IMR-90 (cell line): ENCODE measurements at regions not wholly inside any gene's neighbourhood (a gene's known extent, or its start where the extent isn't known, plus 50 kb on each side); places are given as distances from the start of the nearest gene placed in this dataset.

Source experiments
- ATAC-seq: fragments of 200-7000 bp; cut with Tn5 transposase; 2 replicates; pipeline ENCODE4 v1.9.1; 2020; ENCODE audit warnings: low read depth, mild to moderate bottlenecking, moderate library complexity
- BruUV-seq: library from RNA; stranded (reverse); fragments of 400-500 nt; replicated peaks from 2 replicates; lab custom pipeline; 2021; lab: Mats Ljungman, UMichigan
- CTCF ChIA-PET: fragments of 300-600 bp; formaldehyde crosslinking; extraction: SDS; loops from one replicate; lab custom pipeline; 2021; ENCODE audit warnings: antibody characterized with exemption; lab: Yijun Ruan, JAX
- POLR2A ChIA-PET: fragments of 300-600 bp; sonication (Branson Sonifier 250); formaldehyde crosslinking; loops from one replicate; lab custom pipeline; 2022; ENCODE audit warnings: antibody characterized with exemption; ENCODE audit not compliant: unreplicated experiment; lab: Charles Lee
- DNase-seq: peaks from one replicate; pipeline ENCODE4 v3.0.0; 2013
- H2AFZ ChIP-seq: replicated peaks from 2 replicates; pipeline ENCODE3; 2013; ENCODE audit warnings: low read length, mild to moderate bottlenecking; ENCODE audit not compliant: poor library complexity
- H2AK5ac ChIP-seq: 2 replicates; pipeline ENCODE4 v1.6.1; 2013; ENCODE audit warnings: low read depth, low read length, inconsistent platforms
- H2AK9ac ChIP-seq: replicated peaks from 2 replicates; pipeline ENCODE3; 2013; ENCODE audit warnings: mild to moderate bottlenecking, low read depth, low read length, moderate library complexity; ENCODE audit not compliant: poor library complexity
- H2BK120ac ChIP-seq: 2 replicates; pipeline ENCODE4 v1.6.1; 2013; ENCODE audit warnings: low read depth, low read length, inconsistent platforms
- H2BK15ac ChIP-seq: 3 replicates; pipeline ENCODE4 v1.6.1; 2013; ENCODE audit warnings: low read depth, low read length, inconsistent platforms
- H2BK20ac ChIP-seq: 2 replicates; pipeline ENCODE4 v1.6.1; 2013; ENCODE audit warnings: low read depth, mild to moderate bottlenecking, inconsistent platforms, low read length, moderate library complexity
- H2BK5ac ChIP-seq: 2 replicates; pipeline ENCODE4 v1.6.1; 2013; ENCODE audit warnings: mild to moderate bottlenecking, low read depth, low read length, inconsistent platforms; ENCODE audit not compliant: poor library complexity, severe bottlenecking
- H3K14ac ChIP-seq: replicated peaks from 2 replicates; pipeline ENCODE4 v1.6.1; 2013; ENCODE audit warnings: low read depth, low read length, inconsistent platforms
- H3K18ac ChIP-seq: 2 replicates; pipeline ENCODE4 v1.6.1; 2013; ENCODE audit warnings: low read depth, low read length, control low read depth
- H3K23ac ChIP-seq: 2 replicates; pipeline ENCODE4 v1.6.1; 2013; ENCODE audit warnings: low read depth, low read length, inconsistent platforms
- H3K27ac ChIP-seq: 2 replicates; pipeline ENCODE4 v1.5.1; 2013; ENCODE audit warnings: mild to moderate bottlenecking, control low read depth, low read length; ENCODE audit not compliant: insufficient read depth
- H3K27me3 ChIP-seq: 2 replicates; pipeline ENCODE4 v1.6.1; 2013; ENCODE audit warnings: low read length; ENCODE audit not compliant: control insufficient read depth, insufficient read depth
- H3K36me3 ChIP-seq: 2 replicates; pipeline ENCODE4 v1.6.1; 2013; ENCODE audit warnings: low read length, mixed read lengths; ENCODE audit not compliant: control insufficient read depth, insufficient read depth
- H3K4ac ChIP-seq: 2 replicates; pipeline ENCODE4 v1.6.1; 2013; ENCODE audit warnings: low read depth, low read length, inconsistent platforms
- H3K4me1 ChIP-seq: 2 replicates; pipeline ENCODE4 v1.6.1; 2013; ENCODE audit warnings: low read length, mixed read lengths; ENCODE audit not compliant: control insufficient read depth, insufficient read depth
- H3K4me2 ChIP-seq: 2 replicates; pipeline ENCODE4 v1.6.1; 2013; ENCODE audit warnings: low read depth, mild to moderate bottlenecking, control low read depth, low read length, moderate library complexity
- H3K4me3 ChIP-seq: 2 replicates; pipeline ENCODE4 v1.5.1; 2013; ENCODE audit warnings: low read depth, mild to moderate bottlenecking, control low read depth, low read length, moderate library complexity; ENCODE audit not compliant: insufficient read depth
- H3K56ac ChIP-seq: 2 replicates; pipeline ENCODE4 v1.6.1; 2013; ENCODE audit warnings: low read length, inconsistent platforms; ENCODE audit not compliant: insufficient read depth; ENCODE audit errors: extremely low read depth
- H3K79me1 ChIP-seq, 2 experiments: 2 replicates each; pipeline ENCODE4 v1.6.1; 2013; ENCODE audit warnings: low read length in 2 of 2, inconsistent platforms in 1 of 2, low read depth in 1 of 2
- H3K9ac ChIP-seq: 2 replicates; pipeline ENCODE4 v1.6.1; 2013; ENCODE audit warnings: low read depth, low read length, control low read depth
- H3K9me1 ChIP-seq: 2 replicates; pipeline ENCODE4 v1.6.1; 2013; ENCODE audit warnings: low read length, inconsistent platforms; ENCODE audit not compliant: insufficient read depth
- H3K9me3 ChIP-seq: 2 replicates; pipeline ENCODE4 v1.6.1; 2013; ENCODE audit warnings: low read length; ENCODE audit not compliant: control insufficient read depth, insufficient read depth
- H4K20me1 ChIP-seq: 2 replicates; pipeline ENCODE4 v1.6.1; 2013; ENCODE audit warnings: low read length, inconsistent platforms; ENCODE audit not compliant: insufficient read depth
- H4K5ac ChIP-seq: 2 replicates; pipeline ENCODE4 v1.6.1; 2013; ENCODE audit warnings: mild to moderate bottlenecking, low read depth, low read length, control low read depth
- H4K8ac ChIP-seq, 2 experiments: 2 replicates each; pipeline ENCODE4 v1.6.1; 2013; ENCODE audit warnings: low read depth in 2 of 2, low read length in 2 of 2, control low read depth in 1 of 2, inconsistent platforms in 1 of 2
- H4K91ac ChIP-seq: 2 replicates; pipeline ENCODE4 v1.6.1; 2013; ENCODE audit warnings: low read depth, low read length, inconsistent platforms; ENCODE audit not compliant: insufficient read depth
- CEBPB ChIP-seq: IDR thresholded peaks from 2 replicates; pipeline ENCODE4 v1.6.1; 2012; ENCODE audit warnings: low read depth, low read length, improper control_type of control experiment
- MAZ ChIP-seq: IDR thresholded peaks from 2 replicates; pipeline ENCODE4 v1.6.1; 2012; ENCODE audit warnings: low read depth, mild to moderate bottlenecking, low read length, improper control_type of control experiment, moderate library complexity, borderline replicate concordance
- MXI1 ChIP-seq: IDR thresholded peaks from 2 replicates; pipeline ENCODE4 v1.6.1; 2012; ENCODE audit warnings: low read depth, mild to moderate bottlenecking, low read length, moderate library complexity, borderline replicate concordance
- RCOR1 ChIP-seq: IDR thresholded peaks from 2 replicates; pipeline ENCODE4 v1.6.1; 2012; ENCODE audit warnings: mild to moderate bottlenecking, low read length, improper control_type of control experiment; ENCODE audit not compliant: insufficient replicate concordance
- RFX5 ChIP-seq: IDR thresholded peaks from 2 replicates; pipeline ENCODE4 v1.8.0; 2012; ENCODE audit warnings: low read depth, mild to moderate bottlenecking, low read length, moderate library complexity
- SMC3 ChIP-seq: fragments of 150-350 bp; IDR thresholded peaks from 2 replicates; pipeline ENCODE4 v1.6.1; 2016; ENCODE audit warnings: low read depth, mild to moderate bottlenecking, antibody characterized with exemption, low read length, moderate library complexity
- WGBS, 2 experiments: methylation state at CpG; one replicate each; pipeline versions ENCODE4 v1.1.5 to v1.1.7; 2013; ENCODE audit warnings: missing lambda C conversion rate in 2 of 2; ENCODE audit not compliant: insufficient read length in 1 of 2; ENCODE audit errors: extremely low coverage in 2 of 2; 5-methylcytosine and 5-hydroxymethylcytosine counted together
- dilution Hi-C: fragments of 300-500 bp; cut with HindIII; formaldehyde crosslinking; loops from one replicate; pipeline ENCODE4 v1.14.3; 2018; ENCODE audit warnings: low sequenced_read_pairs; ENCODE audit not compliant: unreplicated experiment
- in situ Hi-C: fragments of 300-500 bp; cut with MboI; formaldehyde crosslinking; loops from 3 replicates; pipeline ENCODE4 v1.14.3; 2019; ENCODE audit warnings: low sequenced_read_pairs, inconsistent platforms, mixed read lengths
- intact Hi-C: fragments of 100-400 bp; cut with micrococcal nuclease; formaldehyde crosslinking; loops from 2 replicates; pipeline ENCODE4 v1.10.0; 2022

- no peak overlapping the region for H3K18ac ChIP-seq
- H3K4me2 ChIP-seq = no peak overlapping the region
- no peak overlapping the region for H2AK5ac ChIP-seq
- H4K8ac ChIP-seq = no peak overlapping the region
- no peak overlapping the region for H3K4me3 ChIP-seq
- no peak overlapping the region for H2AFZ ChIP-seq
- H3K23ac ChIP-seq = no peak overlapping the region
- in situ Hi-C loops (no loop called here), intact Hi-C loops (loop anchor here (10.0 kb wide), 1 partner anchor 584 kb away; no protein-coding TSS in a partner anchor), dilution Hi-C loops (no loop called here)
- no peak overlapping the region for H4K91ac ChIP-seq
- no peak for TF ChIP-seq MAZ
- TF ChIP-seq RFX5 = no peak
- no peak for TF ChIP-seq CEBPB
- TF ChIP-seq SMC3 = no peak
- TF ChIP-seq MXI1 = no peak
- no peak for TF ChIP-seq RCOR1
- H3K9me1 ChIP-seq = no peaks in the 10 kb centered on the region
- H3K9me3 ChIP-seq = no peaks in the 10 kb centered on the region
- no peak overlapping the region for H2BK120ac ChIP-seq
- H3K27me3 ChIP-seq = no peaks in the 10 kb centered on the region
- H2BK20ac ChIP-seq = no peak overlapping the region
- H3K9ac ChIP-seq = no peak overlapping the region
- DNase-seq = no peak
- H2BK5ac ChIP-seq = no peak overlapping the region
- no peak; the same call in 1 of the 2 replicates for ATAC-seq
- no peak overlapping the region for H2AK9ac ChIP-seq
- H3K79me1 ChIP-seq = no peaks in the 10 kb centered on the region
- POLR2A ChIA-PET = interaction anchor here (0.6 kb wide), 1 partner anchor 523 kb away, joined by 3 read pairs; no protein-coding TSS in a partner anchor
- no peaks in the 10 kb centered on the region for H3K36me3 ChIP-seq
- WGBS, 2 experiments = no CpG with 5 or more reads among the region's 2 CpGs
- H4K5ac ChIP-seq = no peak overlapping the region
- CTCF ChIA-PET = interaction anchor here (1.5 kb wide), 1 partner anchor 14 kb away, joined by 3 read pairs; no protein-coding TSS in a partner anchor
- H3K14ac ChIP-seq = no peak overlapping the region
- no peaks in the 10 kb centered on the region for H3K4me1 ChIP-seq
- H3K56ac ChIP-seq = no peak overlapping the region
- H3K27ac ChIP-seq = no peak overlapping the region
- no peak overlapping the region for H3K4ac ChIP-seq
- no TSS peak for BruUV-seq
- H2BK15ac ChIP-seq = no peak overlapping the region
- H4K20me1 ChIP-seq = no peaks in the 10 kb centered on the region
Measured at GRCh38 chr3:151940481-151940880, 67.0 kb downstream of the SUCNR1 start.
